ENCODE measurements at regions not wholly inside any gene's neighbourhood (a gene's known extent, or its start where the extent isn't known, plus 50 kb on each side); places are given as distances from the start of the nearest gene placed in this dataset.
"Not testable (repeated sequence)": the region's sequence is repeated elsewhere in the genome, so short reads cannot be mapped to it uniquely, and the experiment has no call there.

DNA sequence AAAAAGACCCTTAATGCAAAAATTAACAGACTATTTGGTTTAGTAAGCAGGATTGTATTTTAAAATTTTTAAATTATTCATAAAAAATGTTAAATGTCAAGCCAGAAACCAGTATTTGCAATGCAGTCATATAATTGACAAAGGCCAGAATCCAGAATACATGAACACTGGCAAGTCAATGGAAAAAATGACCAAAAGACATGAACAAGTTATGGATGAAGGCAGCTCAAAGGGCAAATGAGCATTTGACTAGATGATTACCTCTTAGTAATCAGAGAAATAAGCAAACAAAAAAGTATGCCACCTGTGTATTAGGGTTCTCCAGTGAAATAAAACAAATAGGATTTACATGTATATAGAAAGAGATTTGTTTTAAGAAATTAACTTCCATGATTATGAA, 80.9 kb upstream of the PLGLB2 start:
- TF ChIP-seq, protein P1, sequence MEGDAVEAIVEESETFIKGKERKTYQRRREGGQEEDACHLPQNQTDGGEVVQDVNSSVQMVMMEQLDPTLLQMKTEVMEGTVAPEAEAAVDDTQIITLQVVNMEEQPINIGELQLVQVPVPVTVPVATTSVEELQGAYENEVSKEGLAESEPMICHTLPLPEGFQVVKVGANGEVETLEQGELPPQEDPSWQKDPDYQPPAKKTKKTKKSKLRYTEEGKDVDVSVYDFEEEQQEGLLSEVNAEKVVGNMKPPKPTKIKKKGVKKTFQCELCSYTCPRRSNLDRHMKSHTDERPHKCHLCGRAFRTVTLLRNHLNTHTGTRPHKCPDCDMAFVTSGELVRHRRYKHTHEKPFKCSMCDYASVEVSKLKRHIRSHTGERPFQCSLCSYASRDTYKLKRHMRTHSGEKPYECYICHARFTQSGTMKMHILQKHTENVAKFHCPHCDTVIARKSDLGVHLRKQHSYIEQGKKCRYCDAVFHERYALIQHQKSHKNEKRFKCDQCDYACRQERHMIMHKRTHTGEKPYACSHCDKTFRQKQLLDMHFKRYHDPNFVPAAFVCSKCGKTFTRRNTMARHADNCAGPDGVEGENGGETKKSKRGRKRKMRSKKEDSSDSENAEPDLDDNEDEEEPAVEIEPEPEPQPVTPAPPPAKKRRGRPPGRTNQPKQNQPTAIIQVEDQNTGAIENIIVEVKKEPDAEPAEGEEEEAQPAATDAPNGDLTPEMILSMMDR (IDR thresholded peaks at IDR 0.05), result not testable (repeated sequence)
- TF ChIP-seq POLR2A (IDR thresholded peaks at IDR 0.05), result not testable (repeated sequence)
